Fibroblast of the aortic adventitia (primary cell): ENCODE measurements at regions not wholly inside any gene's neighbourhood (a gene's known extent, or its start where the extent isn't known, plus 50 kb on each side); places are given as distances from the start of the nearest gene placed in this dataset.

Source experiments
- DNase-seq: peaks from one replicate; pipeline ENCODE4 v3.0.0-alpha.2; 2010; ENCODE audit warnings: low read depth
- H3K4me3 ChIP-seq: 2 replicates; pipeline ENCODE4 v1.5.1; 2011; ENCODE audit warnings: low read depth, mild to moderate bottlenecking, control low read depth, low read length, moderate library complexity
- TF ChIP-seq, protein P1 (sequence below): IDR thresholded peaks from 2 replicates; pipeline ENCODE4 v1.5.1; 2011; ENCODE audit warnings: mild to moderate bottlenecking, low read length, control low read depth, inconsistent platforms; ENCODE audit not compliant: insufficient read depth

DNA sequence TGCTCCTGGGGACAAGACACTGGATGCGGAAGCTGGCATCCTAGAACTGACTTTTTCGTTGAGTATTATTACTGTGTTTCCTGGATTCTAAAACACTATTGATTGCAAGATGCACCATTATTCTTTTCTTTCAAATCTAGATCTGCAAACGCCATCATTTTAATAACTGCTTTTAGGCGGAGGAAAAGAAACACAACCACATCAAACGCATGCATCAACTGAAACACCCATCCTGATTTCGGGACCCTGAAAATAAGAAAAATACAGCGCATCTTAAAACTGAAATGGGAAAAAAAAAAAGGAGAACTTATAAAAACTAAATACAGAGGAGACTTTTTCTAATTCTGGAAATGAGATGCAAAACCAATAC lies 103.7 kb upstream of the MAX start:
- no peak overlapping the region for H3K4me3 ChIP-seq
- no peak for DNase-seq
- TF ChIP-seq, protein P1, sequence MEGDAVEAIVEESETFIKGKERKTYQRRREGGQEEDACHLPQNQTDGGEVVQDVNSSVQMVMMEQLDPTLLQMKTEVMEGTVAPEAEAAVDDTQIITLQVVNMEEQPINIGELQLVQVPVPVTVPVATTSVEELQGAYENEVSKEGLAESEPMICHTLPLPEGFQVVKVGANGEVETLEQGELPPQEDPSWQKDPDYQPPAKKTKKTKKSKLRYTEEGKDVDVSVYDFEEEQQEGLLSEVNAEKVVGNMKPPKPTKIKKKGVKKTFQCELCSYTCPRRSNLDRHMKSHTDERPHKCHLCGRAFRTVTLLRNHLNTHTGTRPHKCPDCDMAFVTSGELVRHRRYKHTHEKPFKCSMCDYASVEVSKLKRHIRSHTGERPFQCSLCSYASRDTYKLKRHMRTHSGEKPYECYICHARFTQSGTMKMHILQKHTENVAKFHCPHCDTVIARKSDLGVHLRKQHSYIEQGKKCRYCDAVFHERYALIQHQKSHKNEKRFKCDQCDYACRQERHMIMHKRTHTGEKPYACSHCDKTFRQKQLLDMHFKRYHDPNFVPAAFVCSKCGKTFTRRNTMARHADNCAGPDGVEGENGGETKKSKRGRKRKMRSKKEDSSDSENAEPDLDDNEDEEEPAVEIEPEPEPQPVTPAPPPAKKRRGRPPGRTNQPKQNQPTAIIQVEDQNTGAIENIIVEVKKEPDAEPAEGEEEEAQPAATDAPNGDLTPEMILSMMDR, result no peak

DNA sequence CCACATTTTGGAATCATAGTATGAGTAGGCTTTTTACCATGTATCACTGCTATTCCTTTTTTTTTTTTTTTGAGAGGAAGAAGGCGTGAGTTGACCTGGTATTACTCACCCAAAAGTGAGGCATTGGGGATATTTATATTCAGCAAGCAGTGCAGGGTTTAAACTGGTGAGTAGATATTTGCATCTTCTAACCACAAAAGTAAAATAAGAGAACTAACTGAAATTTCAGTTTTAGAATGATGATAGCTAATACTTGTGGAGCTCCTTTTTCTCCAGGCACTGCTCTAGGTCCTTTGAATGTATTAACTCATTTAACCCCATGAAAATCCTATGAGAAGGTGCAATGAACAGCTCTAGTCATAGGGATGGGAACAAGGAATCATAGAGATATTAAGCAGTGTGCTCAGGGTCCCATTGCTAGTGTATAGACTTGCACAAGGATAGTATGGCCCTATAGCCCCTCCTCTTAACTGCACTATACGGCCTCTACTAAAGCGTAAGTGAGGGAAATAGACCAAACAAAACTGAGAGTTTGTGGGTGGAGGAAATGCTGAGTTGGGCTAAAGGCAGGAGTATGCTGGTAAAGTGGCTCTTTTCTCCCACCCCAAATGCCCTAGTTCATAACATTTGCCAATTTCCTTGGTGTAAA lies 104.3 kb upstream of the MAX start:
- peak; percentile 70 for DNase-seq
- H3K4me3 ChIP-seq, result no peak overlapping the region
- TF ChIP-seq, protein P1, result no peak

DNA sequence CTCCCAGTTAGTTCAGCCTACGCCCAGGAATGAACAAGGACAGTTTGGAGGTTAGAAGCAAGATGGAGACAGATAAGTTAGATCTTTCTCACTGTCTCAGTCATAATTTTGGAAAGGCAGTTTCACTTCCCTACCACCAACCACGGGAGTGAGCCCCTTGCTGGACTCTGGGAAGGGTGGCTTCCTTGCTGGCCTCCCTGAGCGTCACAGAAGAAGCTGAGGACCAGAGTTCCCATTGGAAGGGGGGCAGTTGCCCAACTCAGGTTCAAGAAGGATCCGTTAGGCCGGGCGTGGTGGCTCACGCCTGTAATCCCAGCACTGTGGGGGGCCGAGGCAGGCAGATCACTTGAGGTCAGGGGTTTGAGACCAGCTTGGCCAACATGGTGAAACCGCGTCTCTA lies 106.2 kb upstream of the MAX start:
- TF ChIP-seq, protein P1, result no peak

DNA sequence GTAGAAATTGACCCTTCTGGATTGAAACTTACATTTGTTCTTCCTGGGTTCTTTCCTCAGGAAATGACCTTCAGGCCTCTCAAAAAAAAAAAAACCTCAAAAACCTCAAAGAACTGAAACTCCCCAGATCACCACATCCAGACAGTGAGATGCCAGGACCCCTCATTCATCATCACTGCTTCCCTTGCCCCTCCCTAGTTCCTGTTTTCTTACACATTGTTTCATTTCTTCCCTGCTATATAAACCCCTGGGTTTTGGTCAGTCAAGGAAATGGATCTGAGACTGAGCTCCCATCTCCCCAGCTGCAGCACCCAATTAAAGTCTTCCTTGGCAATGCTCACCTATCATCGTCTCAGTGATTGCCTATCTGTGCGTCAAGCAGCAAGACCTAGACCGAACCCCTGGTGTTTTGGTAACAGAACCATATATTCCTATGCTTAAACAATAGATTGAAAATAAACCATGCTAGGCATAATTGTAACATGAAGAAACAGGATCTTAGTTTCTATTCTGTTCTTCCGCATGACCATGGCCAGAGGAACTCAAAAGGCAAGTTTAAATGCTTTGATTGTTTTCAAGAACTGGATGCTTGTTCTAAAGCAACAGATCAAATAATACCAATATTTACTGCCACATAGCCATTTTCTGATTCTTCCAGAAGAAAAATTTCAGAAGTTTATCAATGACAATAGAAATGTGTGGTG lies 108.0 kb upstream of the MAX start:
- H3K4me3 ChIP-seq, result no peak overlapping the region
- TF ChIP-seq, protein P1, result no peak
- peak; percentile 52 for DNase-seq

More for the DNA sequence above, 106.2 kb upstream of the MAX start:
- no peak overlapping the region for H3K4me3 ChIP-seq
- no peak for DNase-seq

DNA sequence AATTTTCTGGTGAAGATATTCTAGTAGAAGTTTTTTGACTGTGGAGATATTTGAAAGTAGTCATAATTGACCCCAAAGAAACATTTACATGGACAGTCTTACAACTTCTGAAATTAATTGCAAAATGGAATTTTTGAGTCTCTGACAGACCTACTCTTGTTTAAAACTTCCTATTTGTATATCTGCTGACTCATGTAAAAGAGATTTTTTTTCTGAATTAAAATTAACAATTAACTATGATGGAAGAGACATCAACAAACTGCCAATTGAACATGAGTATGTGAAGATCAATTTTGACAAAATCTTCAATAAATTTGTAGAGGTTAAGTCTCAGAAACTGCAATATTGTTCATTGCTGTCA lies 108.5 kb upstream of the MAX start:
- peak; percentile 35 for DNase-seq
- TF ChIP-seq, protein P1, result no peak

DNA sequence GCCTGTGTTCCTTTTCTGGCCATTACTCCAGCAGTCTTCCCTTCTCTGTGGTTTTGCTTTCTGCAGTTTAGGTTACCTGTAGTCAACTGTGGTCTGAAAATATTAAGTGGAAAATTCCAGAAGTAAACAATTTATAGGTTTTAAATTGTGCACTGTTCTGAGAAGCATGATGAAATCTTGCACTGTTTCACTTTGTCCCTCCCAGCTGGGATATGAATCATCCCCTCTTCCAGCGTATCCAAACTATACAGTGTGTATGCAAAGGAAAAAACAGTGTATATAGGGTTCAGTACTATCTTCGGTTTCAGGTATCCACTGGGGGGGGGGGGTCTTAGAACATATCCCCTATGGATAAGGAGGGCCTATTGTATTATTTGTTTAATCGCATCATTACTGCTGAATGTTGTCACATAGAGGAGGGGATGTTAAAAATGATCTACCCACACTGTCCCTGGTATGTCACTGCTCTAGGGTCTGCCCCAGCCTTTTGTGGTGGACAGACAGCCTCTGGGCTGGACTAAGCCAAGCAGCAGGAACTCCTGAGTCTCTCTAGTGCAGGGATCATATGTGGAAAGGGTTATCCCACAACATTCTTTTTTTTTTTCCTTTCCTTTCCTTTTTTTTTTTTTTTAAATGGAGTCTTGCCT lies 109.1 kb upstream of the MAX start:
- DNase-seq, result peak; percentile 83
- no peak overlapping the region for H3K4me3 ChIP-seq
- TF ChIP-seq, protein P1, result no peak

More for the DNA sequence above, 108.5 kb upstream of the MAX start:
- H3K4me3 ChIP-seq, result no peak overlapping the region
